Smooth muscle cell (in vitro differentiated cells): ENCODE measurements at regions not wholly inside any gene's neighbourhood (a gene's known extent, or its start where the extent isn't known, plus 50 kb on each side); places are given as distances from the start of the nearest gene placed in this dataset.

Experiments
- DNase-seq: peaks from one replicate; lab custom pipeline; 2025; ENCODE audit not compliant: unreplicated experiment; lab: John Stamatoyannopoulos, UW
- H2AFZ ChIP-seq: fragments of 200-600 bp; sonication (generic); 2 replicates; pipeline ENCODE4 v1.6.0; 2016; ENCODE audit warnings: antibody characterized with exemption, low read depth, mild to moderate bottlenecking
- H3F3A ChIP-seq: fragments of 200-600 bp; sonication (generic); 2 replicates; pipeline ENCODE4 v1.6.0; 2017; ENCODE audit warnings: antibody characterized with exemption, low read depth
- H3K27ac ChIP-seq: fragments of 200-600 bp; sonication (generic); 2 replicates; pipeline ENCODE4 v1.5.1; 2016; ENCODE audit warnings: low read depth, mild to moderate bottlenecking
- H3K27me3 ChIP-seq: fragments of 200-600 bp; sonication (generic); 2 replicates; pipeline ENCODE4 v1.6.1; 2016; ENCODE audit warnings: low read depth, mild to moderate bottlenecking
- H3K36me3 ChIP-seq: fragments of 200-600 bp; sonication (generic); 2 replicates; pipeline ENCODE4 v1.5.1; 2016; ENCODE audit warnings: low read depth
- H3K4me1 ChIP-seq: fragments of 200-600 bp; sonication (generic); 2 replicates; pipeline ENCODE4 v1.5.1; 2016; ENCODE audit warnings: low read depth
- H3K4me2 ChIP-seq: fragments of 200-600 bp; sonication (generic); 2 replicates; pipeline ENCODE4 v1.6.0; 2016; ENCODE audit warnings: mild to moderate bottlenecking
- H3K4me3 ChIP-seq: fragments of 200-600 bp; sonication (generic); 2 replicates; pipeline ENCODE4 v1.5.1; 2016; ENCODE audit warnings: mild to moderate bottlenecking
- H3K79me2 ChIP-seq: fragments of 200-600 bp; sonication (generic); 2 replicates; pipeline ENCODE4 v1.6.0; 2016; ENCODE audit warnings: low read depth, mild to moderate bottlenecking
- H3K9ac ChIP-seq: fragments of 200-600 bp; sonication (generic); 2 replicates; pipeline ENCODE4 v1.6.0; 2016; ENCODE audit warnings: low read depth
- H3K9me3 ChIP-seq: fragments of 200-600 bp; sonication (generic); replicated peaks from 2 replicates; pipeline ENCODE4 v1.5.1; 2016; ENCODE audit warnings: low read depth
- H4K20me1 ChIP-seq: fragments of 200-600 bp; sonication (generic); 2 replicates; pipeline ENCODE4 v1.6.0; 2016; ENCODE audit warnings: low read depth
- WGBS: methylation state at CpG from one replicate; pipeline ENCODE4 v1.1.7; 2016; ENCODE audit warnings: low lambda C conversion rate; 5-methylcytosine and 5-hydroxymethylcytosine counted together
- TF ChIP-seq, protein P1 (sequence below): fragments of 200-600 bp; sonication (generic); IDR thresholded peaks from 2 replicates; pipeline ENCODE4 v1.5.1; 2017; ENCODE audit warnings: borderline replicate concordance, mild to moderate bottlenecking, antibody characterized with exemption; ENCODE audit not compliant: insufficient read depth, poor library complexity, severe bottlenecking

DNA sequence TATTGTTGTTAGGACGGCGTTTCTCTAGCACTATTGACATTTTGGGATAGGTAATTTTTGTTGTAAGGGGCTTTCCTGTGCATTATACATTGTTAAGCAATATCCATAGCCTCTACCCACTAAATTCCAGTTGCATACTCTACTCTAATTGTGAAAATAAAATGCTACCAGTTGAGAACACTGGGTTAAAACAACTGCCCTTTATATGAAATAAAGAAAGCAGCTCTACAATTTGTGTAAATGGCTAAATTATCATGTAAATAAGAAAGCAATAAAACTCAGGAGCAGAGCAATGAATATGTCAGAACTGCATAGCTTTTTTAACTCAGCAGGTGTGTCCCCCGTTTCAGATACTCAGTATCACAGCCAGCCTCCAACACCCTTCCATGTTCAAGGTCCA, 812.7 kb upstream of the NRXN1 start:
- H3K27ac ChIP-seq, result no peak overlapping the region
- H3K4me1 ChIP-seq, result no peaks in the 10 kb centered on the region
- H3K4me2 ChIP-seq, result no peak overlapping the region
- no peaks in the 10 kb centered on the region for H3K27me3 ChIP-seq
- no peak overlapping the region for H2AFZ ChIP-seq
- no peaks in the 10 kb centered on the region for H3K36me3 ChIP-seq
- no peak overlapping the region for H3K9ac ChIP-seq
- no peak overlapping the region for H3K4me3 ChIP-seq
- TF ChIP-seq, protein P1, sequence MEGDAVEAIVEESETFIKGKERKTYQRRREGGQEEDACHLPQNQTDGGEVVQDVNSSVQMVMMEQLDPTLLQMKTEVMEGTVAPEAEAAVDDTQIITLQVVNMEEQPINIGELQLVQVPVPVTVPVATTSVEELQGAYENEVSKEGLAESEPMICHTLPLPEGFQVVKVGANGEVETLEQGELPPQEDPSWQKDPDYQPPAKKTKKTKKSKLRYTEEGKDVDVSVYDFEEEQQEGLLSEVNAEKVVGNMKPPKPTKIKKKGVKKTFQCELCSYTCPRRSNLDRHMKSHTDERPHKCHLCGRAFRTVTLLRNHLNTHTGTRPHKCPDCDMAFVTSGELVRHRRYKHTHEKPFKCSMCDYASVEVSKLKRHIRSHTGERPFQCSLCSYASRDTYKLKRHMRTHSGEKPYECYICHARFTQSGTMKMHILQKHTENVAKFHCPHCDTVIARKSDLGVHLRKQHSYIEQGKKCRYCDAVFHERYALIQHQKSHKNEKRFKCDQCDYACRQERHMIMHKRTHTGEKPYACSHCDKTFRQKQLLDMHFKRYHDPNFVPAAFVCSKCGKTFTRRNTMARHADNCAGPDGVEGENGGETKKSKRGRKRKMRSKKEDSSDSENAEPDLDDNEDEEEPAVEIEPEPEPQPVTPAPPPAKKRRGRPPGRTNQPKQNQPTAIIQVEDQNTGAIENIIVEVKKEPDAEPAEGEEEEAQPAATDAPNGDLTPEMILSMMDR, result no peak
- no peaks in the 10 kb centered on the region for H3K79me2 ChIP-seq
- H4K20me1 ChIP-seq, result no peaks in the 10 kb centered on the region
- no peak for DNase-seq
- peaks cover 3% of the 10 kb centered on the region for H3K9me3 ChIP-seq
- WGBS, result 91% methylated on average over 3 of the region's 3 CpGs
- no peaks in the 10 kb centered on the region for H3F3A ChIP-seq

DNA sequence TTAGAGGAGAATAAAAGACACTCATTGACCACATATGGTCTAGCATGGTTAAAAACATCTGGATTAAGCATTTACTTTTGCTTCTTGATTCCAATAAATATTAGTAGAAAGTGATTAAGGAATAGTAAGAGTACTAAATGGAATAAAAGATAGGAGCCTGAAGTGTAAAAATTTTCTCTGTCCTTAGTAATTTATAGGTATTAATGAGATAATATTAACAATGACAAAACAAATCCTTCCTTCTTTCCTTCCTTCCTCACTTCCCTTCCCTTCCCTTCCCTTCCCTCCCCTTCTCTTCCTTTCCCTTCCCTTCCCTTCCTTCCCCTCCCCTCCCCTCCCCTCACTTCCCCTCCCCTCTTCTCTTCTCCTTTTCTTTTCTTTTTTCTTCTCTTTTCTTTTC, 797.5 kb upstream of the NRXN1 start:
- Histone ChIP-seq H3K9me3 (no peaks in the 10 kb centered on the region), H3F3A (no peaks in the 10 kb centered on the region), H3K4me2 (no peak overlapping the region), H3K4me1 (no peaks in the 10 kb centered on the region), H4K20me1 (no peaks in the 10 kb centered on the region), H2AFZ (no peak overlapping the region), H3K27me3 (no peaks in the 10 kb centered on the region), H3K4me3 (no peak overlapping the region), H3K79me2 (no peaks in the 10 kb centered on the region), H3K9ac (no peak overlapping the region), H3K27ac (no peak overlapping the region), H3K36me3 (no peaks in the 10 kb centered on the region)
- no peak for DNase-seq
- TF ChIP-seq, protein P1, result no peak

DNA sequence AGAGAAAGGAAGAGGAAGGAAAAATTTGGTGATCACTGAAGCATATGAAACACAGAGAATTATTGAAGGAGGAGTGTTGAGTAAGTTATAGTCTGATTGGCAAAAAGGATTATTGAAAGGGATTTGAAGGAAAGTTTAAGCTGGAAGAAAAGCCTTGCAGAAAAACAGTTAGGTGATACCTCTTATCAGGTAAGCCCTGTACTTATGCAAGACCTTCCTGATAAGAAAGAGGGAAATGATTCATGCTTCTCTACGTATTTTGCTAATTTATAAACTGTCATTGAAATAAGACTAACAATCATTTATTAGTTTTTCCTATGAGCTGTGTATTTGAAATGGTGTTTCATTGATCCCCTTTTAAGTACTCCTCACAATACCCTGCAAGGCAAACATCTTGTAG, 793.9 kb upstream of the NRXN1 start:
- 42% methylated on average over 1 of the region's 1 CpG for WGBS
- H3K4me3 ChIP-seq, result no peak overlapping the region

DNA sequence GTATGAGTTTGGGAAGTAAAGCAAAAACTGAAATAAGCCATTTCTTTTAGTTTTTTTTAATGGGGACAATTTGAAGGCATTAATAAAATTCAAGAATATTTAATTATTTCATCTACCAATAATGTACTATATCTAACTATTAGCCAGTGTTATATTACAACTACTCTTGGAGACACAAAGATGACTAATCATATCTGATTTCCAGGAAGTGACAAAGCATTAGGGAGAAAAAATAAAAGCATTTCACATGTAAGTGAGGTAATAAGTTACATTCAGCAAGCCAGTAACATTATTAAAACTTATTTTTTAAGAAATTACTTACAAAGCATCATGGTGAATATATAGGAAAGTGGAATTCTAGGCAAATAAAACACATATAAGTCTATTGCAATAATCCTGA, 781.3 kb upstream of the NRXN1 start:
- Histone ChIP-seq H4K20me1 (no peaks in the 10 kb centered on the region), H3K4me2 (no peak overlapping the region)
- no peak for DNase-seq

More for the DNA sequence above, 793.9 kb upstream of the NRXN1 start:
- H4K20me1 ChIP-seq, result no peaks in the 10 kb centered on the region
- H3K9ac ChIP-seq, result no peak overlapping the region
- H3K4me1 ChIP-seq, result no peaks in the 10 kb centered on the region
- no peak for DNase-seq
- H3K4me2 ChIP-seq, result no peak overlapping the region
- TF ChIP-seq, protein P1, result no peak
- no peak overlapping the region for H2AFZ ChIP-seq
- H3K9me3 ChIP-seq, result no peaks in the 10 kb centered on the region
- H3K79me2 ChIP-seq, result no peaks in the 10 kb centered on the region
- H3K27ac ChIP-seq, result no peak overlapping the region
- H3F3A ChIP-seq, result no peaks in the 10 kb centered on the region
- H3K36me3 ChIP-seq, result no peaks in the 10 kb centered on the region
- no peaks in the 10 kb centered on the region for H3K27me3 ChIP-seq

More for the DNA sequence above, 781.3 kb upstream of the NRXN1 start:
- no peak overlapping the region for H2AFZ ChIP-seq
- H3K27ac ChIP-seq, result no peak overlapping the region
- TF ChIP-seq, protein P1, result no peak
- H3K27me3 ChIP-seq, result no peaks in the 10 kb centered on the region
- H3K9me3 ChIP-seq, result no peaks in the 10 kb centered on the region
- no peak overlapping the region for H3K9ac ChIP-seq
- H3K36me3 ChIP-seq, result no peaks in the 10 kb centered on the region
- H3K79me2 ChIP-seq, result no peaks in the 10 kb centered on the region
- H3F3A ChIP-seq, result no peaks in the 10 kb centered on the region
- H3K4me1 ChIP-seq, result no peaks in the 10 kb centered on the region
- no peak overlapping the region for H3K4me3 ChIP-seq
